MCF 10A (cell line): ENCODE measurements at regions not wholly inside any gene's neighbourhood (a gene's known extent, or its start where the extent isn't known, plus 50 kb on each side); places are given as distances from the start of the nearest gene placed in this dataset.

Source experiments
- BruUV-seq: library from RNA; stranded (reverse); fragments of 400-500 nt; replicated peaks from 2 replicates; lab custom pipeline; 2021; lab: Mats Ljungman, UMichigan
- CTCF ChIA-PET: fragments of 300-600 bp; sonication (Branson Sonifier 250); formaldehyde crosslinking; extraction: SDS; loops from one replicate; lab custom pipeline; 2021; ENCODE audit warnings: antibody characterized with exemption, inconsistent platforms; lab: Yijun Ruan, JAX
- POLR2A ChIA-PET: fragments of 300-600, 350-650 bp; sonication (Branson Sonifier 250); formaldehyde crosslinking; extraction: SDS; loops from one replicate; lab custom pipeline; 2020; ENCODE audit warnings: antibody characterized with exemption, inconsistent platforms; lab: Yijun Ruan, JAX
- DNase-seq: peaks from one replicate; pipeline ENCODE4 v3.0.0-alpha.2; 2018; ENCODE audit not compliant: unreplicated experiment
- H3K27ac Mint-ChIP-seq: one replicate; pipeline ENCODE4 v1.8.0; 2022; ENCODE audit warnings: mild to moderate bottlenecking, low read depth, mixed read lengths; ENCODE audit not compliant: unreplicated experiment
- H3K27me3 Mint-ChIP-seq: one replicate; pipeline ENCODE4 v1.8.0; 2022; ENCODE audit warnings: mixed read lengths; ENCODE audit not compliant: insufficient read depth, unreplicated experiment
- H3K36me3 Mint-ChIP-seq: one replicate; pipeline ENCODE4 v1.8.0; 2022; ENCODE audit warnings: mild to moderate bottlenecking, moderate library complexity, mixed read lengths; ENCODE audit not compliant: insufficient read depth, unreplicated experiment
- H3K4me1 Mint-ChIP-seq: one replicate; pipeline ENCODE4 v1.8.0; 2022; ENCODE audit warnings: mixed read lengths; ENCODE audit not compliant: insufficient read depth, unreplicated experiment
- H3K4me3 Mint-ChIP-seq: one replicate; pipeline ENCODE4 v1.8.0; 2022; ENCODE audit warnings: mild to moderate bottlenecking, moderate library complexity, mixed read lengths; ENCODE audit not compliant: unreplicated experiment
- H3K9me3 Mint-ChIP-seq: one replicate; pipeline ENCODE4 v1.8.0; 2022; ENCODE audit warnings: mixed read lengths; ENCODE audit not compliant: unreplicated experiment
- intact Hi-C: fragments of 100-400 bp; cut with micrococcal nuclease; formaldehyde crosslinking; loops from 2 replicates; pipeline ENCODE4 v1.14.1; 2022
- TF ChIP-seq, protein P1 (sequence below): fragments of 200-600 bp; IDR thresholded peaks from one replicate; pipeline ENCODE4 v1.8.0; 2022; ENCODE audit warnings: antibody characterized with exemption, mild to moderate bottlenecking; ENCODE audit not compliant: unreplicated experiment

- DNase-seq: no peak
- CTCF ChIA-PET: no interaction called here
- intact Hi-C loops: no loop called here
- Mint-ChIP-seq H3K9me3 (peaks cover 48% of the 10 kb centered on the region), H3K4me1 (no peaks in the 10 kb centered on the region), H3K27me3 (no peaks in the 10 kb centered on the region), H3K4me3 (no peak overlapping the region), H3K27ac (no peak overlapping the region), H3K36me3 (no peaks in the 10 kb centered on the region)
- BruUV-seq: no TSS peak
- POLR2A ChIA-PET: no interaction called here
- TF ChIP-seq, protein P1, sequence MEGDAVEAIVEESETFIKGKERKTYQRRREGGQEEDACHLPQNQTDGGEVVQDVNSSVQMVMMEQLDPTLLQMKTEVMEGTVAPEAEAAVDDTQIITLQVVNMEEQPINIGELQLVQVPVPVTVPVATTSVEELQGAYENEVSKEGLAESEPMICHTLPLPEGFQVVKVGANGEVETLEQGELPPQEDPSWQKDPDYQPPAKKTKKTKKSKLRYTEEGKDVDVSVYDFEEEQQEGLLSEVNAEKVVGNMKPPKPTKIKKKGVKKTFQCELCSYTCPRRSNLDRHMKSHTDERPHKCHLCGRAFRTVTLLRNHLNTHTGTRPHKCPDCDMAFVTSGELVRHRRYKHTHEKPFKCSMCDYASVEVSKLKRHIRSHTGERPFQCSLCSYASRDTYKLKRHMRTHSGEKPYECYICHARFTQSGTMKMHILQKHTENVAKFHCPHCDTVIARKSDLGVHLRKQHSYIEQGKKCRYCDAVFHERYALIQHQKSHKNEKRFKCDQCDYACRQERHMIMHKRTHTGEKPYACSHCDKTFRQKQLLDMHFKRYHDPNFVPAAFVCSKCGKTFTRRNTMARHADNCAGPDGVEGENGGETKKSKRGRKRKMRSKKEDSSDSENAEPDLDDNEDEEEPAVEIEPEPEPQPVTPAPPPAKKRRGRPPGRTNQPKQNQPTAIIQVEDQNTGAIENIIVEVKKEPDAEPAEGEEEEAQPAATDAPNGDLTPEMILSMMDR: no peak
These were observed 177.5 kb upstream of the GGTLC1 start for GRCh38 chr20:24166123-24166381.

GRCh38 chr20:24165301-24166122 lies 176.9 kb upstream of the GGTLC1 start:
- intact Hi-C loops: no loop called here
- ChIA-PET CTCF (no interaction called here), POLR2A (no interaction called here)
- BruUV-seq: no TSS peak
- DNase-seq: no peak
- Mint-ChIP-seq H3K9me3 (peaks cover 49% of the 10 kb centered on the region), H3K4me3 (no peak overlapping the region), H3K4me1 (no peaks in the 10 kb centered on the region), H3K27ac (no peak overlapping the region), H3K27me3 (no peaks in the 10 kb centered on the region), H3K36me3 (no peaks in the 10 kb centered on the region)
- TF ChIP-seq, protein P1: no peak

DNA sequence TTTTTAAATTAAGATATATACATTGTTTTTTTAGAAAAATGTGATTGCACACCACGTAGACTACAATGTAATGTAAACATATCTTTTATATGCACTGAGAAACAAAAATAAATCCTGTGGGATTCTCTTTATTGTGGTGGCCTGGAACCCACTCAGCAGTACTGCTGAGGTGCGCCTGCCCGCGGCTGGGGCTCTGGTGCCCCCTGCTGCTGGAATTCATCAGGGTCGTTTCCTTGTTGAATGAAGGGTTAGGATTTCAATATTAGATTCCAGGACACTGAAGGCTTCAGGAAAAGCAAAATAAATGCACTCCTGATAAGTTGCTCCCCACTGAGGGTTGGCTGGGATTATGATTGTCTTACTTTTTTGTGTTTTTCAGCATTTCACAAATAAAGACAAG lies 175.8 kb upstream of the GGTLC1 start:
- intact Hi-C loops: no loop called here
- no peak for DNase-seq
- TF ChIP-seq, protein P1: no peak
- Mint-ChIP-seq H3K27me3 (no peaks in the 10 kb centered on the region), H3K9me3 (peaks cover 49% of the 10 kb centered on the region), H3K36me3 (no peaks in the 10 kb centered on the region), H3K4me3 (no peak overlapping the region), H3K4me1 (no peaks in the 10 kb centered on the region), H3K27ac (no peak overlapping the region)
- ChIA-PET CTCF (no interaction called here), POLR2A (no interaction called here)
- BruUV-seq: no TSS peak

- peaks cover 49% of the 10 kb centered on the region for H3K9me3 Mint-ChIP-seq
- DNase-seq: no peak
- no peaks in the 10 kb centered on the region for H3K36me3 Mint-ChIP-seq
- H3K4me1 Mint-ChIP-seq: no peaks in the 10 kb centered on the region
- CTCF ChIA-PET: interaction anchor here (0.6 kb wide), 1 partner anchor 448 kb away, joined by 3 read pairs; no protein-coding TSS in a partner anchor
- no peak overlapping the region for H3K27ac Mint-ChIP-seq
- intact Hi-C loops: no loop called here
- H3K4me3 Mint-ChIP-seq: no peak overlapping the region
- H3K27me3 Mint-ChIP-seq: no peaks in the 10 kb centered on the region
- BruUV-seq: no TSS peak
- POLR2A ChIA-PET: no interaction called here
- TF ChIP-seq, protein P1: no peak
These were observed 174.9 kb upstream of the GGTLC1 start for GRCh38 chr20:24163506-24163905.
